OCI-LY3 (cell line): ENCODE measurements at regions not wholly inside any gene's neighbourhood (a gene's known extent, or its start where the extent isn't known, plus 50 kb on each side); places are given as distances from the start of the nearest gene placed in this dataset.

Source experiments
- CTCF ChIP-seq: fragments of 200-600, 300-600 bp; sonication (generic); IDR thresholded peaks from 2 replicates; pipeline ENCODE4 v1.5.1; 2014; ENCODE audit warnings: antibody characterized with exemption, low read length, low read depth
- EZH2phosphoT487 ChIP-seq: fragments of 200-600 bp; shearing (Covaris generic); IDR thresholded peaks from 2 replicates; pipeline ENCODE4 v1.6.1; 2018; ENCODE audit warnings: antibody characterized with exemption, mixed run types, low read depth

GRCh38 chr3:150330872-150331271, 77.2 kb upstream of the TSC22D2 start:
- TF ChIP-seq CTCF (no peak), EZH2phosphoT487 (no peak)
